GM23338 (cell line): ENCODE measurements at regions not wholly inside any gene's neighbourhood (a gene's known extent, or its start where the extent isn't known, plus 50 kb on each side); places are given as distances from the start of the nearest gene placed in this dataset.

Source experiments
- ATAC-seq: fragments of 200-7000 bp; cut with Tn5 transposase; 3 replicates; pipeline ENCODE4 v1.9.1; 2020
- DNase-seq: peaks from one replicate; pipeline ENCODE4 v3.0.0-alpha.2; 2015; ENCODE audit warnings: low spot score
- H2AFZ ChIP-seq: fragments of 200-600 bp; sonication (generic); 2 replicates; pipeline ENCODE4 v1.8.0; 2016; ENCODE audit warnings: antibody characterized with exemption, mild to moderate bottlenecking, moderate library complexity
- H3F3A ChIP-seq: fragments of 200-600 bp; sonication (generic); replicated peaks from 2 replicates; pipeline ENCODE4 v1.8.0; 2017; ENCODE audit warnings: antibody characterized with exemption, mixed run types, low read depth
- H3K27ac ChIP-seq: fragments of 200-600 bp; sonication (generic); 2 replicates; pipeline ENCODE4 v1.6.1; 2016; ENCODE audit warnings: low read depth
- H3K27me3 ChIP-seq: fragments of 200-600 bp; sonication (generic); 2 replicates; pipeline ENCODE4 v1.8.0; 2016; ENCODE audit warnings: mild to moderate bottlenecking, mixed run types, moderate library complexity; ENCODE audit not compliant: insufficient read depth
- H3K36me3 ChIP-seq: fragments of 200-600 bp; sonication (generic); 2 replicates; pipeline ENCODE4 v1.8.0; 2016; ENCODE audit warnings: mild to moderate bottlenecking; ENCODE audit not compliant: insufficient read depth
- H3K4me1 ChIP-seq: fragments of 200-600 bp; sonication (generic); 2 replicates; pipeline ENCODE4 v1.8.0; 2016; ENCODE audit warnings: mild to moderate bottlenecking, moderate library complexity; ENCODE audit not compliant: insufficient read depth
- H3K4me2 ChIP-seq: fragments of 200-600 bp; sonication (generic); 2 replicates; pipeline ENCODE4 v1.7.1; 2017; ENCODE audit warnings: mixed run types
- H3K4me3 ChIP-seq: fragments of 200-600 bp; sonication (generic); 2 replicates; pipeline ENCODE4 v1.6.1; 2016; ENCODE audit warnings: mixed run types
- H3K79me2 ChIP-seq: fragments of 200-600 bp; sonication (generic); replicated peaks from 2 replicates; pipeline ENCODE4 v1.8.0; 2017; ENCODE audit warnings: mild to moderate bottlenecking; ENCODE audit not compliant: insufficient read depth
- H3K9me2 ChIP-seq: fragments of 200-600 bp; sonication (generic); 2 replicates; pipeline ENCODE4 v1.8.0; 2017; ENCODE audit not compliant: insufficient read depth
- H4K20me1 ChIP-seq: fragments of 200-600 bp; sonication (generic); replicated peaks from 2 replicates; pipeline ENCODE4 v1.8.0; 2017; ENCODE audit warnings: mild to moderate bottlenecking; ENCODE audit not compliant: insufficient read depth
- H3K27ac Mint-ChIP-seq: 2 replicates; pipeline ENCODE4 v1.8.0; 2020; ENCODE audit warnings: inconsistent platforms, mild to moderate bottlenecking, moderate library complexity, mixed read lengths
- H3K27me3 Mint-ChIP-seq: 3 replicates; pipeline ENCODE4 v1.8.0; 2022; ENCODE audit warnings: low read depth, mild to moderate bottlenecking, moderate library complexity, mixed read lengths, inconsistent platforms; ENCODE audit not compliant: insufficient read depth, poor library complexity
- H3K36me3 Mint-ChIP-seq: 3 replicates; pipeline ENCODE4 v1.8.0; 2021; ENCODE audit warnings: low read depth, mild to moderate bottlenecking, inconsistent platforms, moderate library complexity, mixed read lengths
- H3K4me1 Mint-ChIP-seq: 3 replicates; pipeline ENCODE4 v1.8.0; 2020; ENCODE audit warnings: mild to moderate bottlenecking, inconsistent platforms, mixed read lengths
- H3K4me3 Mint-ChIP-seq: 3 replicates; pipeline ENCODE4 v1.8.0; 2021; ENCODE audit warnings: moderate library complexity, mild to moderate bottlenecking, inconsistent platforms, mixed read lengths
- H3K9me3 Mint-ChIP-seq: 3 replicates; pipeline ENCODE4 v1.8.0; 2020; ENCODE audit warnings: moderate library complexity, mild to moderate bottlenecking, inconsistent platforms, mixed read lengths
- CREB1 ChIP-seq: fragments of 250-450 bp; sonication (Bioruptor Pico); IDR thresholded peaks from 2 replicates; pipeline ENCODE4 v1.5.0; 2020; ENCODE audit warnings: low read depth, mild to moderate bottlenecking, moderate library complexity
- EZH2 ChIP-seq: fragments of 200-600 bp; sonication (generic); IDR thresholded peaks from one replicate; pipeline ENCODE4 v1.8.0; 2017; ENCODE audit warnings: antibody characterized with exemption, mild to moderate bottlenecking, low read depth; ENCODE audit not compliant: unreplicated experiment
- EZH2phosphoT487 ChIP-seq: fragments of 200-600 bp; sonication (generic); IDR thresholded peaks from one replicate; pipeline ENCODE4 v1.8.1; 2018; ENCODE audit warnings: antibody characterized with exemption; ENCODE audit not compliant: unreplicated experiment
- NANOG ChIP-seq: IDR thresholded peaks from 2 replicates; pipeline ENCODE4 v1.6.1; 2016; ENCODE audit warnings: antibody characterized with exemption, borderline replicate concordance
- POLR2AphosphoS5 ChIP-seq: IDR thresholded peaks from 2 replicates; pipeline ENCODE4 v1.6.1; 2016; ENCODE audit warnings: antibody characterized with exemption, low read depth
- STAT1 ChIP-seq: IDR thresholded peaks from one replicate; pipeline ENCODE4 v1.6.1; 2016; ENCODE audit warnings: antibody characterized with exemption; ENCODE audit not compliant: unreplicated experiment
- ZNF462 ChIP-seq: fragments of 250-450 bp; sonication (Bioruptor Pico); IDR thresholded peaks from 2 replicates; pipeline ENCODE4 v1.5.0; 2020; ENCODE audit warnings: mild to moderate bottlenecking, moderate library complexity

GRCh38 chr1:88311907-88312306, 372.2 kb upstream of the PKN2 start:
- peaks cover 8% of the 10 kb centered on the region; the same call in 2 of the 3 replicates for H3K36me3 Mint-ChIP-seq
- no peak for ATAC-seq
- no peak for DNase-seq
- Histone ChIP-seq H3K9me2 (peaks cover 10% of the 10 kb centered on the region; the same call in 1 of the 2 replicates), H3K79me2 (no peaks in the 10 kb centered on the region), H3K36me3 (no peaks in the 10 kb centered on the region), H3K4me3 (no peak overlapping the region), H3K4me2 (no peak overlapping the region), H3K4me1 (no peaks in the 10 kb centered on the region), H3K27me3 (no peaks in the 10 kb centered on the region), H3F3A (no peaks in the 10 kb centered on the region), H3K27ac (no peak overlapping the region), H2AFZ (no peak overlapping the region), H4K20me1 (no peaks in the 10 kb centered on the region)
- TF ChIP-seq CREB1 (CRISPR knock-in tag) (no peak), STAT1 (no peak), NANOG (no peak), EZH2phosphoT487 (no peak), ZNF462 (CRISPR knock-in tag) (no peak)
- H3K27ac Mint-ChIP-seq, result no peak overlapping the region
- no peaks in the 10 kb centered on the region for H3K27me3 Mint-ChIP-seq
- no peak overlapping the region for H3K4me3 Mint-ChIP-seq
- H3K9me3 Mint-ChIP-seq, result peaks cover 25% of the 10 kb centered on the region
- H3K4me1 Mint-ChIP-seq, result no peaks in the 10 kb centered on the region

DNA sequence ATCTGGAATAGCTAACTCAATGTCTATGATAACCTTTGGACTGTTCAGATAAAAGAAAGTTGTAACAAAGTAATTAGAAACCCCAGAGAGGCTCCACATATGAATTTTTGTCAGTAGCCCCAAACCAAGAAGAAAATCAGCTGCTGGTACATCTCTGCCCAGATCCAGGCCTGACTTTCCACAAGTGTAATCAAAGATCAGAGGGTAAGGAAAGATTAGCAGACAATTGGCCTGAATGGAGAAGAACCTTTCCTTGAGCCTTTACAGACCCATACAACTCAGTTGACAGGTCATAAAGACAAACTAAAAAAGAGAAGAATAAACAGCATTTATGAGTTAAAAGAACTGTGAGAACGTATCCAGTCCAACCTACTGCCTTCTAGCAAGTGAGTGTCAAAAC, 366.7 kb upstream of the PKN2 start:
- H3K27ac Mint-ChIP-seq, result no peak overlapping the region
- TF ChIP-seq ZNF462 (CRISPR knock-in tag), result no peak
- no peak for TF ChIP-seq EZH2
- TF ChIP-seq NANOG, result no peak
- TF ChIP-seq POLR2AphosphoS5, result no peak

More for the DNA sequence above, 366.7 kb upstream of the PKN2 start:
- Mint-ChIP-seq H3K4me3 (no peak overlapping the region), H3K4me1 (no peaks in the 10 kb centered on the region), H3K9me3 (no peaks in the 10 kb centered on the region), H3K36me3 (no peaks in the 10 kb centered on the region), H3K27me3 (peaks cover 2% of the 10 kb centered on the region)
- H3F3A ChIP-seq, result no peaks in the 10 kb centered on the region
- no peaks in the 10 kb centered on the region for H3K36me3 ChIP-seq
- H3K9me2 ChIP-seq, result peaks cover 10% of the 10 kb centered on the region; the same call in 1 of the 2 replicates
- no peaks in the 10 kb centered on the region for H3K4me1 ChIP-seq
- H3K4me2 ChIP-seq, result no peak overlapping the region
- no peak for DNase-seq
- H2AFZ ChIP-seq, result no peak overlapping the region
- no peak for ATAC-seq
- no peaks in the 10 kb centered on the region for H3K27me3 ChIP-seq
- H4K20me1 ChIP-seq, result no peaks in the 10 kb centered on the region
- no peaks in the 10 kb centered on the region for H3K79me2 ChIP-seq
- H3K27ac ChIP-seq, result no peak overlapping the region
- H3K4me3 ChIP-seq, result no peak overlapping the region
